HT1080 (cell line): ENCODE measurements at regions not wholly inside any gene's neighbourhood (a gene's known extent, or its start where the extent isn't known, plus 50 kb on each side); places are given as distances from the start of the nearest gene placed in this dataset.

Experiments used
- DNase-seq: peaks from one replicate; pipeline ENCODE4 v3.0.0-alpha.2; 2015; ENCODE audit warnings: low read depth

GRCh38 chr6:117077300-117077699, 188.1 kb upstream of the VGLL2 start:
- no peak for DNase-seq

DNA sequence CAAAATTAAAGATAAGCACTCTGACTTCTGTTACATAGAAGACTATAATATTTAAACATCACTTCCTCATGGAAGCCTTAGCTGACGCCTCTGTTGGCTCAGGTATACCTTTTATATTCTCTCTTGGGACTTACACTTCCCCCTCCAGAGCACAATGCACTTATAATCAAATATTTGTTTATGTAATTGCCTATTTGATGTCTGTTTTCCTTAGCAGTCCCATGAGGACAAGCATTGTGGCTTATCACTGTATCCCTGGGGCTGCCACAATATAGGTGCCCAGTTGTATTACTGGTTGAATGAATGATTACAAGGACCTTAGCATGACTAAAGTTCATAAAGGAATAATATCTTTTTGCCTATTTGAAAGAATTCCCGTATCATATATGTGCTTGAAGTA, 186.7 kb upstream of the VGLL2 start:
- no peak for DNase-seq

- no peak for DNase-seq
Measured at GRCh38 chr6:117079951-117080350, 185.4 kb upstream of the VGLL2 start.

- DNase-seq = no peak
Measured at GRCh38 chr6:117089604-117090003, 175.8 kb upstream of the VGLL2 start.

DNA sequence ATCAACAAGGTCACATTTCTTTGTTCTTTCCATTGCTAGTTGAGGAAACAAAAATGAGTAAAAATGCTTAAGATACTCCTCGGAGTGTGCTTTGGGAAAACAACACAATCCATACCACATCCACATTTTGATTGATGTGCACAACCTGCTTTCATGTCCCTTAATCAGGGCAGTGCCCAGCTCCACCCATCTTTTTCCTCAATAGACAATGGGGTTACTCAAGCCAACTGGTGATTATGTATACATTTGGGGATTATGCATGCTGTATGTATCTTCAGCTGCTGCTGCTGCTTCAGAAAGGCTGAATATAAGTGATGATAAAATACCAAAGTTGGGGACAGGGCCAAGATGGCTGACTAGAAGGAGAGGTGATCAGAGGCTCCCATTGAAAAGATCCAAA, 155.2 kb upstream of the VGLL2 start:
- DNase-seq = no peak

- no peak for DNase-seq
Measured at GRCh38 chr6:117110737-117111136, 154.6 kb upstream of the VGLL2 start.

GRCh38 chr6:117117652-117118051, 147.7 kb upstream of the VGLL2 start:
- no peak for DNase-seq

GRCh38 chr6:117118490-117118889, 146.9 kb upstream of the VGLL2 start:
- no peak for DNase-seq

- no peak for DNase-seq
Measured at GRCh38 chr6:117126213-117126612, 139.1 kb upstream of the VGLL2 start.

DNA sequence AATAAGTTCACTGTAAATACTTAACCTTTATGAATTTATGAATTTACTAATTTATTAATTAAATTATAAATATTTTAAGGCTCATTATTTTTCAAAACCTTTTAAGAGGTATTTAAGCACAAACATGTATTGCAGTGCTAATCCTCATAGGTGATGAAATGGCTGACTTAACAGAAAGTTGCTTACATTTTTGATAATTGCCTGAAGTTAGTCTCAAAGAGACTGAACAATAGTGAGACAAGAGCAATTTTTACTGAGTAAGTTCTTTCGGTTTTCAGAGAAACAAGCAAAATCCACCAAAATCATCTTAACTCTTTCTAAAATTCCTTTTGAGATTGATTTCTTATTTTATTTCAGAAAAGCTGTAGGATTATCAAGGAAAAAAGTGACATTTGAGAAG, 137.3 kb upstream of the VGLL2 start:
- no peak for DNase-seq

GRCh38 chr6:117130125-117130524, 135.2 kb upstream of the VGLL2 start:
- no peak for DNase-seq

- DNase-seq = no peak
Measured at GRCh38 chr6:117136702-117137101, 128.7 kb upstream of the VGLL2 start.

DNA sequence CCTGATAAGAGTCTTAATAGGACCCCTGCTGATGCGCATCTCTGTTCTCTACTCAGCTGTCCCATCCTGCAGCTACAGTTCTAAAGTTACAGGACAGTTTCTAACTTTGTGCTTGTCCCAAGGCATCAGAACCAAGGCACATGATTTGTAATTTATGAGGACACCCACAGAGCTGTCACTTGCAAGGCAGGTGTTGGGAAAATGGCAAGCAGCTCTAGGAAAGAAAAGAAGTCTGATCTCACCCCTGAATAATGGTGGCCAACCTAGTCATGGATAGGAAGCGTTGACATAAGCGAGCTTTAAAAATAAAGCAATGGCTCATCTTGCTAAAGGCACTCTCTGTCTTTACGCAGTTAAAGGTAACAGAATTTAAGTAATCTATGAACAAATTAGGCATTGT, 127.6 kb upstream of the VGLL2 start:
- DNase-seq = no peak

DNA sequence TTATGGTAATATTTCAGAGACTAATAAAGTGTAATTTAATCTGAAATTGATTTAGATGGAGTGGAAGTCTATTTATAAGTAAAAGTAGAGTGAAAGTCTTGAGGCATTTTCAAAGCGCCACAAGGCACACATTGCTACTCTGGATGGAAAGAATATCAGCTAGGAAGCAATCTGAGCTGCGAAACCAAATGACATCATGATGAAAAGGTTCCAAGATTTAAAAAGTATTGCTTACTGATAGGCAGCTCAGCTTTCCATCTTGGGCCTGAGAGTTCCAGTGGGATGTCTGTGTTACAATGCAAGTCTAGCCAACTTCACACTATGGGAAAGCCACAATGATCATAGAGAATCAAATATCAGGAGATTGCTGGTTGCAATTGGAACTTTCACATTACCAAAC, 126.9 kb upstream of the VGLL2 start:
- DNase-seq = no peak

DNA sequence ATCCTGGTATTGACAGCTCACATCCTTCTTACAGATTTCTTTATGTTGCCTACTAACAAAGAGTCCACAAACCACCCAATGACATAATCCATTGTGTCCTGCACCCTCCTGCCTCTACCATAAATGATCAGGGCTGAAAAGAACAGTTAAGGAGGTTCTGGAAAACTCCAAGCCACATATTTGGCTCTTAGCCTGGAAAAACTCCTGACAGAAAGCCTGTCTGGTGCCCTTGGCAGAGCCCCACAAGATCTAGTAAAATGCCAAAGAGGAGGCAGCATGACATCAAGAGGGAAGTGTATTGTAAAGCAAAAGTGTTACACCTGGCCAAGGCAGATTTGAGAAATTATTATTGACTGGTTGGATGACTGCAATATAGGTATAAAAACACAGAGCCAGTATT, 126.4 kb upstream of the VGLL2 start:
- DNase-seq = peak; percentile 2

GRCh38 chr6:117142142-117142541, 123.2 kb upstream of the VGLL2 start:
- no peak for DNase-seq

GRCh38 chr6:117142995-117143394, 122.4 kb upstream of the VGLL2 start:
- no peak for DNase-seq

DNA sequence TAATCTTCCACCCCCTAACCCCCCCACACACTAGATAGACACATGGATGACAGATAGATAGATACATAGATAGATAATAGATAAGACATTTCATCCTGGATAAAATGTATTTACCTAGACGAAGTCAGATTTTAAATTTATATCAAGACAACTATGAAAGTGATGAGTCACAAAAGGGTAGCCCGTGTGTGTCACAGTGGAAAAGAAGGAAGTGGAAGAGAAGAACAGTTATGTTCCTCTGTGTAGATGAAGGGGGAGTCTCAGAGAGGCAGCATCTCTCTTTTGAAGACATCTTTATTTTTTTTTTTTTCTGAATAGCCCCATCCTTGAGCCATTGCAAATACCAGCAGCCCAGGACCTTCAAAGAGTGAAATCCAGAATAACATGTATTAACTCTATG, 121.7 kb upstream of the VGLL2 start:
- no peak for DNase-seq

DNA sequence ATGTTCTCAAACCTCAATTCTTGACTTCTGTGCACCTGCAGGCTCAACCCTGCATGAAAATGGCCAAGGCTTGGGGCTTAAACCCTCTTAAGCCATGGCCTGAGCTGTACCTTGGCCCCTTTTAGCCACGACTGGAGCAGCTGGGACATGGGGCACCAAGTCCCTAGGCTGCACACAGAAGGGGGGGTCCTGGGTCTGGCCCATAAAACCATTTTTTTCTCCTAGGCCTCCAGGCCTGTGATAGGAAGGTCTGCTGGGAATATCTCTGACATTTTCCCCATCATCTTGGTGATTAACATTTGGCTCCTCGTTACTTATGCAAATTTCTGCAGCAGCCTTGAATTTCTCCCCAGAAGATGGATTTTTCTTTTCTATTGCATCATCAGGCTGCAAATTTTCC, 119.4 kb upstream of the VGLL2 start:
- no peak for DNase-seq

DNA sequence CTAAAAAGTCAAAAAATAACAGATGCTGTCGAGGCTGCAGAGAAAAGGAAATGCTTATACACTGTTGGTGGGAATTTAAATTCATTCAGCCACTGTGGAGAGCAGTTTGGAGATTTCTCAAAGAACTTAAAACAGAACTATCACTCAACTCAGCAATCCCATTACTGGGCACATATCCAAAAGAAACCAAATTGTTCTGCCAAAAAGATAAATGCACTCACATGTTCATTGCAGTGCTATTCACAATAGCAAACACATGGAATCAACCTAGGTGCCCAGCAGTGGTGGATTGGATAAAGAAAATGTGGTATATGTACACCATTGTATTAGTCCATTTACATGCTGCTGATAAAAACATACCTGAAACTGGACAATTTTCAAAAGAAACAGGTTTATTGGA, 116.0 kb upstream of the VGLL2 start:
- DNase-seq = no peak

- DNase-seq = no peak
Measured at GRCh38 chr6:117156741-117157140, 108.6 kb upstream of the VGLL2 start.

DNA sequence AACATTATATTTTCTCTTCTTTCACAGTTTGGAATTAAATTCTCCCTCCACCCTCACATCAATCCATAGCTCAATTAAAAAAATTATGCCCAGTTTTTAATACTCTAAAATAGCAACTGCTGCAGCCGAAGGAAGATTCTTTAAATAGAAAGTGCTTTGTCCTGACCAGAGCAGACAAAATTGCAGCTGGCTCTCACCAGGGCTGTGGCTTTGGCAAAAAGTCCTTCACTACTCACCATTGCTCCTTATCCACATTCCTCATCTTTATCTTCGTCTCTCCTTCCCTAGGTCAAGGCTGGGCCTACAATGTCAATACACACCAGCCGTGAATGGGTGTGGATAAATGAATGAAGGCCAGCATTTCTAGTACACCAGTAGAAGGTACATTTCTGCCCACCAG, 107.9 kb upstream of the VGLL2 start:
- DNase-seq = no peak

DNA sequence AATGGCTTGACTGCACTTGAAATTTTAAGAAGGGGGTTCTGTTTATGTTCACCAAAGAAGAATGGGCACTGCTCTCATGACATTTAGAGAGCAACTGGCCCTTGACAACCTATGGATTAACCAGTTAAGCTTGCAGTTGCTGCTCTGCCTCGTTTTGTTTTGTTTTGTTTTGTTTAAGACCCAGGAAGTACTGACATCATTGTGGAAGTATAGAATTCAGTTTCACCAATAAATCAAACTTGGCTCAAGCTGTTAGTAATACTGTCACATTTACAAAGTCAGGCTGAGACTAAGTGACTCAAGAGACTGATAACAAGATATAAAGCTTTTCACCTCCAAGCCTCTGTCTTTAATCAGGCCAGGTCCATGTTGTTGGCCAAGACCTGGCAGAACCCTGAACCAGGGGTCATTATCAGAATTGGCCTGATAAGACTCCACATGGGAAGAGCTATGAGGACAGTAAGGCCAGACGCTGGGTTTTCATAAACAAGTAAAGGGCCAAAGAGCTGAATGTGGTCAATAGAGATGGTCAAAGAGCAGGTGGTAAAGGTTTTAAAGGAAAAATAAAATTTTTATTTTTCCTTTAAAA, 99.4 kb upstream of the VGLL2 start:
- DNase-seq = no peak
